Progenitor cell of endocrine pancreas (in vitro differentiated cells): ENCODE measurements at regions not wholly inside any gene's neighbourhood (a gene's known extent, or its start where the extent isn't known, plus 50 kb on each side); places are given as distances from the start of the nearest gene placed in this dataset.
"Not testable (repeated sequence)": the region's sequence is repeated elsewhere in the genome, so short reads cannot be mapped to it uniquely, and the experiment has no call there.

Experiments used
- DNase-seq: peaks from one replicate; pipeline ENCODE4 v3.0.0; 2021; ENCODE audit warnings: low spot score; ENCODE audit not compliant: unreplicated experiment
- H3K27ac Mint-ChIP-seq: 2 replicates; pipeline ENCODE4 v1.8.0; 2021; ENCODE audit warnings: mild to moderate bottlenecking, moderate library complexity, mixed read lengths
- H3K27me3 Mint-ChIP-seq: 2 replicates; pipeline ENCODE4 v1.8.0; 2021; ENCODE audit warnings: mixed read lengths
- H3K36me3 Mint-ChIP-seq: 2 replicates; pipeline ENCODE4 v1.8.0; 2022; ENCODE audit warnings: mixed read lengths; ENCODE audit not compliant: insufficient read depth
- H3K4me1 Mint-ChIP-seq: 2 replicates; pipeline ENCODE4 v1.8.0; 2021; ENCODE audit warnings: low read depth, mixed read lengths
- H3K4me3 Mint-ChIP-seq: 2 replicates; pipeline ENCODE4 v1.8.0; 2021; ENCODE audit warnings: low read depth, mild to moderate bottlenecking, moderate library complexity, mixed read lengths
- H3K9me3 Mint-ChIP-seq: 2 replicates; pipeline ENCODE4 v1.8.0; 2021; ENCODE audit warnings: low read depth, mixed read lengths
- TF ChIP-seq, protein P1 (sequence below): fragments of 200-600 bp; sonication (generic); IDR thresholded peaks from one replicate; pipeline ENCODE4 v1.5.0; 2021; ENCODE audit warnings: antibody characterized with exemption, mild to moderate bottlenecking; ENCODE audit not compliant: unreplicated experiment

DNA sequence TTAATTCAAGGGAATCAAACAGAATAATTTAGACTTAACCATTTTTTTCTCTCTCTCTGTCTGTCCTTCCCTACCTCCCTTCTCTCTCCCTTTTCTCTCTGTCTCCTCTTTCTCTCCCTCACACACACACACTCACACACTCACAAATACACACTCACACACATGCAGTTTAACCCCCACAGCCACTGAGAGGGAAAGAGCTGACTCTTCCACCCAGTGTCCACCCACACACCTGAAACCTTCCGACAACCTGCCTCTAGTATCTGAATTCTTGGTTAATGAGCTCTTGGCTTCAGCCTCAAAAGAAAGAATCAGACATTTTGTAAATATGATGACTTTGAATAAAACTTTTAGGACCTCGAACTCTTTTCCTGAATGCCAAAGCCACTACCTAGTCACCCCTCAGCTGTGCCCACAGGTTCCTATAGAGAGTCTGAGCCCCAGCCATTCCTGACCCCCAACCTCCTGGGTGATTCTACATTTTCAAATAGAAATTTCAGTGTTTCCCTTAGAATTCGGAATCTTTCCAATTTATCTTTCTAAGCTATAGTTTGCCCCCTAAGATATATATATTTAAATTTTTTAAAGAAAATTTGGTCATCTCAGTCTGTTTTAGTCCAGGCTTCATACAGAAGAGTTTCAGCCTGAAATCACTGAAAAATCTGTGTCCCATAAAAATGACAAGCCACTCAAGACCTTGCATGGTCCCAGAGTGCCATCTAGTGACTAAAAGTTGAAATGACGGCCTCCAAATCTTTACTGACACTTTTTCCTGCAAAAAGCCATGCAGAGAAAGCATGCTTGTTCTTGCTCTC, 202.8 kb downstream of the IPMK start:
- DNase-seq = no peak
- Mint-ChIP-seq H3K36me3 (no peaks in the 10 kb centered on the region), H3K4me3 (no peak overlapping the region), H3K27ac (no peak overlapping the region), H3K4me1 (peaks cover 5% of the 10 kb centered on the region), H3K27me3 (peaks cover 11% of the 10 kb centered on the region), H3K9me3 (no peaks in the 10 kb centered on the region)
- TF ChIP-seq, protein P1, sequence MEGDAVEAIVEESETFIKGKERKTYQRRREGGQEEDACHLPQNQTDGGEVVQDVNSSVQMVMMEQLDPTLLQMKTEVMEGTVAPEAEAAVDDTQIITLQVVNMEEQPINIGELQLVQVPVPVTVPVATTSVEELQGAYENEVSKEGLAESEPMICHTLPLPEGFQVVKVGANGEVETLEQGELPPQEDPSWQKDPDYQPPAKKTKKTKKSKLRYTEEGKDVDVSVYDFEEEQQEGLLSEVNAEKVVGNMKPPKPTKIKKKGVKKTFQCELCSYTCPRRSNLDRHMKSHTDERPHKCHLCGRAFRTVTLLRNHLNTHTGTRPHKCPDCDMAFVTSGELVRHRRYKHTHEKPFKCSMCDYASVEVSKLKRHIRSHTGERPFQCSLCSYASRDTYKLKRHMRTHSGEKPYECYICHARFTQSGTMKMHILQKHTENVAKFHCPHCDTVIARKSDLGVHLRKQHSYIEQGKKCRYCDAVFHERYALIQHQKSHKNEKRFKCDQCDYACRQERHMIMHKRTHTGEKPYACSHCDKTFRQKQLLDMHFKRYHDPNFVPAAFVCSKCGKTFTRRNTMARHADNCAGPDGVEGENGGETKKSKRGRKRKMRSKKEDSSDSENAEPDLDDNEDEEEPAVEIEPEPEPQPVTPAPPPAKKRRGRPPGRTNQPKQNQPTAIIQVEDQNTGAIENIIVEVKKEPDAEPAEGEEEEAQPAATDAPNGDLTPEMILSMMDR = peak; percentile 84

DNA sequence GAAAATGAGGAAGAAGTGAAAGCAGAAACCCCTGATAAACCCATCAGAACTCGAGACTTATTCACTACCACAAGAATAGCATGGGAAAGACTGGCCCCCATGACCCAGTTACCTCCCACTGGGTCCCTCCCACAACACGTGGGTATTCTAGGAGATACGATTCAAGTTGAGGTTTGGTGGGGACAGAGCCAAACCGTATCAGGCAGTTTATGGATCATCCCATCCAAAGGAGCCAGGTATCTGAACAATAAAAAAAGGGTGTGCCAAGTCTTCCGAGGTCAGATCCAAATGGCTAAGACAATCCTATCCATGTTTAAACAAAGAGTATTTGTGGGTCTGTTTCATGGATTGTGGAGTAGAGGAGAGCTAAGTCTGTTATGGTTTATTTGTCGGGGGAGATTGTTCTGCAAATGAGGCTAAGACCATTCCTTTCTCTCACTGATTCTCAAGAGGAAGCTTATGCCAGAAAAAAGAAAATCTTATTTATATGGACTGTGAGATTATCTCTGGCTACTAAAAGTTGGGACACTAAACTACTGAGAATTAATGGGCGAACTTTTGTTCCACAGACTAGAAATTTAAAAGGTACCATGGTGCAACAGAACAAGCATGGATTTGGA, 203.7 kb downstream of the IPMK start:
- no peak for DNase-seq
- Mint-ChIP-seq H3K36me3 (no peaks in the 10 kb centered on the region), H3K4me1 (peaks cover 5% of the 10 kb centered on the region), H3K4me3 (no peak overlapping the region), H3K27me3 (peaks cover 11% of the 10 kb centered on the region), H3K27ac (no peak overlapping the region), H3K9me3 (no peaks in the 10 kb centered on the region)
- TF ChIP-seq, protein P1 = no peak

DNA sequence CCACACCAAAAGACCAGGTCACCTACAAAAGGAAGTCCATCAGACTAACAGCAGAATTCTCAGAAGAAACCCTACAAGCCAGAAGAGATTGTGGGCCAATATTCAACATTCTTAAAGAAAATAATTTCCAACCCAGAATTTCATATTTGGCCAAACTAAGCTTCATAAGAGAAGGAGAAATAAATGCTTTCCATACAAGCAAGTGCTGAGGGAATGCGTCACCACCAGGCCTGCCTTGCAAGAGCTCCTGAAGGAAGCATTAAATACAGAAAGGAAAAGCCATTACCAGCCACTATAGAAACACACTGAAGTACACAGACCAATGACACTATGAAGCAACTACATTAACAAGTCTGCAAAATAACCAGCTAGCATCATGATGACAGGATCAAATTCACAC, 209.0 kb downstream of the IPMK start:
- DNase-seq, H3K36me3 Mint-ChIP-seq, H3K27ac Mint-ChIP-seq, H3K4me1 Mint-ChIP-seq, H3K9me3 Mint-ChIP-seq, H3K27me3 Mint-ChIP-seq, H3K4me3 Mint-ChIP-seq: not testable (repeated sequence)

DNA sequence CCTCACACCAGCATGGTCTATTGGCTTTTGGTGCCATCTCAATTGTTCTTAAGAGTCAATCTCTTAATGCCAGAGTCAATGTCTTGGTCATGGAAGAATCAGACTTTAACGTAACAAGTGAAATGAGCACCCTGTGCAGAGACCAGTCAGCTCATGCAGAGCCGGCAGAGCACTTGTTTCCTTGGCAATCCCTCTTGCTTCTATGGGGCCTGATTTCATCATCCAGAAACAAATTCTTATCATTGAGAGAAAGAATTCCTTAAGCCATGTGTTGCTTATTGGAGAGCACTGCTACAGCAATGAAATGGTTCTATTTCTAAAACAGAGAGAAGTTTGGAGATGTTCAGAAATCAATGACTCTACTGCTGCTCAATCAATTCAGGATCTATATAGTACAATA, 212.8 kb downstream of the IPMK start:
- no peak for DNase-seq
- no peak overlapping the region for H3K4me3 Mint-ChIP-seq
- no peaks in the 10 kb centered on the region for H3K9me3 Mint-ChIP-seq

DNA sequence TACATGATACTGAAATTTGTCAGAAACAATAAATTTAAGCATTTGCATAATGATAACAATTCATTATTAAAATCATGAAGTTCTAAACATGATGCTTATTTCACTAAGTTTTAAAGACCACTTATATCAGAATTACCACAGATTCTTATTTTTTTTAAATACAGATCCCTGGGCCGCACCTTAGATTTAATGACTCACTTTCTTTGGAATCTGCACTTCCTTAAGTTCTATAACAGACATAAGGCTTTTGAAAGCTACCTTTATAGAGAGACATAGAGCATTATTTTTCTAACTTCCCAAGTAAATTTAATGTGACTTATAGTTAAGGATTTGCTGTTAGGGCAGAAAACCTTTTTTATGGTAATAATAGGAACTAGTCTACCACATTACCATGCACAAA, 214.9 kb downstream of the IPMK start:
- Mint-ChIP-seq H3K9me3 (no peaks in the 10 kb centered on the region), H3K27ac (no peak overlapping the region), H3K4me3 (no peak overlapping the region), H3K4me1 (no peaks in the 10 kb centered on the region), H3K27me3 (no peaks in the 10 kb centered on the region), H3K36me3 (no peaks in the 10 kb centered on the region)
- TF ChIP-seq, protein P1 = no peak
- no peak for DNase-seq

More for the DNA sequence above, 212.8 kb downstream of the IPMK start:
- Mint-ChIP-seq H3K4me1 (no peaks in the 10 kb centered on the region), H3K36me3 (no peaks in the 10 kb centered on the region), H3K27ac (no peak overlapping the region), H3K27me3 (no peaks in the 10 kb centered on the region)
- TF ChIP-seq, protein P1 = no peak

DNA sequence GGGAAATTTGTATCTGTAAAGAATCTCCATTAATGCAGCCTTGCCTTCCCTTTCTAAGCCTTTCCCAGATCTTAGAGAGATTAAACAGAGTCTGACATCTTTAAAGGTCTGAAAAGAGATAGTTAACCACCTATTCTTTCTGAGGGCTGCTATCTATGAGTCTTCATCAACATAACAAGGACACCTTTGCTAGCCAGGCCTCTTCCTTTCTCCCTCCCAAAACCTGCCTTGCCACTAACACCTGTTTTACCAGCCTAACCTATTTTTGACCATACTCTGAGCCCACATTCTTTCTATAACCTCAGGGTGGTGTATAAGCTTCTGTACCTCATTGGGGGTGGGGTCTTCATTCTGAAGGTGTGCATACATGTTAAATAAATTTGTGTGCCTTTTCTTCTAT, 217.1 kb downstream of the IPMK start:
- no peak for DNase-seq
- TF ChIP-seq, protein P1 = no peak
- Mint-ChIP-seq H3K27ac (no peak overlapping the region), H3K4me3 (no peak overlapping the region), H3K9me3 (no peaks in the 10 kb centered on the region), H3K4me1 (no peaks in the 10 kb centered on the region), H3K27me3 (no peaks in the 10 kb centered on the region), H3K36me3 (no peaks in the 10 kb centered on the region)
